ENCODE measurements at regions not wholly inside any gene's neighbourhood (a gene's known extent, or its start where the extent isn't known, plus 50 kb on each side); places are given as distances from the start of the nearest gene placed in this dataset.

- no peak for FAIRE-seq
- H4K91ac ChIP-seq (replicated peaks; ENCODE audit: insufficient read length, low read length): no peak overlapping the region
- H2BK20ac ChIP-seq (ENCODE audit: low read length): no peak overlapping the region
- H4K8ac ChIP-seq (ENCODE audit: extremely low read depth, insufficient read depth, low read length): no peak overlapping the region
- no peak overlapping the region for H3K27ac ChIP-seq (ENCODE audit: low read depth, low read length)
- no peak overlapping the region for H2BK12ac ChIP-seq (ENCODE audit: low read depth, low read length)
- H3K9ac ChIP-seq (replicated peaks in 1 of 4; ENCODE audit: extremely low read depth in 1 of 4, low read depth in 3 of 4, low read length in 3 of 4): no peak overlapping the region
- no peak overlapping the region for H2BK120ac ChIP-seq (replicated peaks; ENCODE audit: low read depth, low read length)
- H2AFZ ChIP-seq (ENCODE audit: low read length): no peak overlapping the region
- H3K79me1 ChIP-seq (ENCODE audit: low read depth, low read length): no peaks in the 10 kb centered on the region
- no peak overlapping the region for H2BK5ac ChIP-seq (ENCODE audit: low read depth, low read length)
- H3K4me1 ChIP-seq (replicated peaks in 1 of 4; ENCODE audit: control insufficient read depth in 3 of 4, insufficient read depth in 4 of 4, low read length in 3 of 4): peaks cover 0 to 3% (median 0%) of the 10 kb centered on the region in 4 experiments; a peak in 1 of 7 replicates
- H3K23me2 ChIP-seq (ENCODE audit: low read depth, low read length): no peaks in the 10 kb centered on the region
- H4K5ac ChIP-seq (ENCODE audit: insufficient read length, low read depth, low read length): no peak overlapping the region
- H3K18ac ChIP-seq (ENCODE audit: extremely low read depth, low read length): no peak overlapping the region
- DNase-seq (ENCODE audit: low read depth in 1 of 2, low spot score in 2 of 2): no peak
- H3K36me3 ChIP-seq (ENCODE audit: control insufficient read depth in 2 of 4, insufficient read depth in 4 of 4, low read length in 3 of 4): no peaks in the 10 kb centered on the region
- no peaks in the 10 kb centered on the region for H3K79me2 ChIP-seq (ENCODE audit: control insufficient read depth in 1 of 2, insufficient read depth in 2 of 2, low read length in 2 of 2)
- H3K23ac ChIP-seq (ENCODE audit: insufficient read length): no peak overlapping the region
- ChIA-PET CTCF (ENCODE audit: partially characterized antibody) (interaction anchor here (0.7 to 2.3 kb wide), 7 partner anchors 10 to 447 kb away, joined by 3 to 10 read pairs (median 3); no protein-coding TSS in a partner anchor), POLR2A (ENCODE audit: partially characterized antibody) (interaction anchor here (1.1 kb wide), 1 partner anchor 427 kb away, joined by 7 read pairs; the partner anchor contains the start of gene THBS1)
- no peak overlapping the region for H3K4me3 ChIP-seq (ENCODE audit: extremely low read depth in 1 of 4, insufficient read depth in 2 of 4, low read depth in 3 of 4, low read length in 4 of 4)
- H3K27me3 ChIP-seq (replicated peaks in 1 of 4; ENCODE audit: control insufficient read depth in 3 of 4, extremely low read depth in 1 of 4, insufficient read depth in 3 of 4, low read length in 3 of 4): no peaks in the 10 kb centered on the region
- no peak overlapping the region for H3K56ac ChIP-seq (replicated peaks; ENCODE audit: insufficient read length, low read depth, low read length)
- no peak overlapping the region for H2AK5ac ChIP-seq (ENCODE audit: low read depth, low read length)
- no peak overlapping the region for H3K14ac ChIP-seq (ENCODE audit: insufficient read length)
- no peaks in the 10 kb centered on the region for H4K20me1 ChIP-seq (replicated peaks in 1 of 2; ENCODE audit: control insufficient read depth in 1 of 2, insufficient read depth in 2 of 2, low read length in 2 of 2)
- TF ChIP-seq CTCF (IDR thresholded peaks at IDR 0.05; ENCODE audit: control extremely low read depth in 1 of 3, insufficient read depth in 1 of 3, low read depth in 1 of 3, low read length in 3 of 3) (peak in 1 of 3 experiments; percentile 32; a peak in 1 of 4 replicates), JUND (IDR thresholded peaks at IDR 0.05; ENCODE audit: low read length) (no peak), RAD21 (IDR thresholded peaks at IDR 0.05 in 1 of 2, conservative IDR thresholded peaks at IDR 0.05 in 1 of 2; ENCODE audit: low read depth in 2 of 2, low read length in 2 of 2) (peak in 1 of 2 experiments; percentile 24; a peak in 1 of 4 replicates)
- H3K4me2 ChIP-seq (ENCODE audit: insufficient read depth in 1 of 2, low read depth in 2 of 2, low read length in 2 of 2): no peak overlapping the region
- no peak overlapping the region for H2BK15ac ChIP-seq (ENCODE audit: low read length)
- H3K9me3 ChIP-seq (ENCODE audit: insufficient read depth in 2 of 2, low read depth in 1 of 2, low read length in 1 of 2): no peaks in the 10 kb centered on the region
- no peak overlapping the region for H3K4ac ChIP-seq (replicated peaks; ENCODE audit: insufficient read length, low read depth, low read length)
Measured at GRCh38 chr15:39154227-39154638, 426.6 kb upstream of the THBS1 start.
